ENCODE measurements at regions not wholly inside any gene's neighbourhood (a gene's known extent, or its start where the extent isn't known, plus 50 kb on each side); places are given as distances from the start of the nearest gene placed in this dataset.
A peak's percentile ranks its signal among the peaks of the same experiment; 100 is the strongest.
"Not testable (repeated sequence)": the region's sequence is repeated elsewhere in the genome, so short reads cannot be mapped to it uniquely, and the experiment has no call there.

DNA sequence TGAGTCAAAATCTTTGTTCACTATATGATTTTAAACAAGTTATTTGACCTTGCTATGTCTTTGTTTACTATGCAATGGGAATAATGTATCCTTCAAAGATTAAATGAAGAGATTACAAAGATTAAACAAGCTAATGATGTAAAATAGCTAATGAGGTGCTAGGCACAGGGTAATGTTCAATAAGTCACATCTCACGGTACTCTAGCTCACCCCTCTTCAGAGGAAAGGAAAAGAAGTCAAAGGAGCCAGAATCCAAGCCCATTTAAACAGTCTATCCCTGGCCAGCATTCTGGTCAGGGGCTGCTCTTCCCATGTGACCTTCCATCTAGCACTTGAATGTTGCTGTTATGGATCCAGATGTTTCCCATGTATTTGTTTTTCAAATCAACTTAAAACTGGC lies 412.4 kb upstream of the CAMK1G start:
- intact Hi-C loops (cut with DNase I, micrococcal nuclease) = no loop called here
- DNase-seq (no peak), ATAC-seq (no peak)

DNA sequence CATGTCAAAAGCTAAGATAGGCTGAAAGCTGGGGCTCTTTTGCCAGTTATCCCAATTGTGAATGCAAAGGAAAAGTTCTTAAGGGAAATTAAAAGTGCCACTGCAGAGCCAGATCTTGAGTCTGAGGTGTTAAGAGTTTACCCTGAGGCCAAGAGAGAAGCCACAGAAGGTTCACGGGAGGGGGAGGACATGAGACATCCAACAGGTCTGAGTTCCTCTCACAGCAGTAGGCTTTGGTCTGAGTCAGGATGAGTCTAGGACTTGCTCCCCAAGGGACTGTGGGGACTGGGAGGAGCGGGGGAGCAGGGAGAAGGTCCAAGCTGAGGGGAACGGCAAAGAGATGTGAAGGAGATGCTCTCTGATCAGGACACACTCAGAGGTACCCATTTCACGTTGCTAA lies 411.2 kb upstream of the CAMK1G start:
- DNase-seq (no peak), ATAC-seq (no peak)
- intact Hi-C loops (cut with DNase I, micrococcal nuclease) = no loop called here

DNA sequence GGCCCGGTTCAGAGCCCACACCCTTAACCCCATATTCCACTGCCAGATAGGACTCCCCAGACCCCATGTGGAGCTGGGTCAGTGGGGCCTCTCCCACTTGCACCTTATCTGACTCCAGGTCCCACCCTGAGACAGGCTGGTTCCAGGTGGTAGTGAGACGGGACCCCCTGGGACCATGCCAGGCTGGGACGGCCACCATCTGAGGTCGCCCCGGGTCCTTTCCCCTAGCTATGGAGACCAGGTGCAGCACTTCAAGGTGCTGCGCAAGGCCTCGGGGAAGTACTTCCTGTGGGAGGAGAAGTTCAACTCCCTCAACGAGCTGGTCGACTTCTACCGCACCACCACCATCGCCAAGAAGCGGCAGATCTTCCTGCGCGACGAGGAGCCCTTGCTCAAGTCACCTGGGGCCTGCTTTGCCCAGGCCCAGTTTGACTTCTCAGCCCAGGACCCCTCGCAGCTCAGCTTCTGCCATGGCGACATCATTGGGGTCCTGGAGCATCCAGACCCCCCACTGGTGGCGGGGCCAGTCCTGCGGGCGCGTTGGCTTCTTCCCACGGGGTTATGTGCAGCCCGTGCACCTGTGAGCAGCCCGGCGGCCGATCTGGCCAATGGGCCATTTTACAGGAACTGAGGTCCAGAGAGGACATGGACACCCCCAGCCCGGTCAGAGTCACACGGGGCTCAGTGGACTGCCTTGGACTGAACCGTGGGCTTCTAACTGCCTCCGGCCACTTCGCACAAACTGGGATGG lies 410.5 kb upstream of the CAMK1G start:
- intact Hi-C loops (cut with DNase I, micrococcal nuclease); ATAC-seq: not testable (repeated sequence)

DNA sequence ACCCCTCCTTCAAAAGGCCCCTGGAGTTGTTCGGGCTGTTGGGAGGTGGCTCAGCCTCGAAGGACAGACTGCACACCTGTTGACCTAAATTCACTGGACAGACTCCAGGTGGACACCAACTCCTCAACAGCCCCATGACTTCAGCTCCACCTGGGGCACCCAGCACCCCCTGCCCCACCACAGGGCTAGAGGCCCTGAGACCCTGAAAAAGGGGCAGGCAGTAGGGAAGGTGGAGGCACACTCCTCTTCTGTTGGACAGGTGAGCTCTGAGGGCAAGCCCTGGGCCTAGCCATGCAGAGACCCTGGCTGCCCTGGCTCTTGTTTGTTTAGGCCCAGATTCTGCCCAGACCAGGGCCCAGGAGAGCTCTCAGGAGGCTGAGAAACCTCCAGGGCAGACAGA lies 409.7 kb upstream of the CAMK1G start:
- intact Hi-C loops (cut with DNase I, micrococcal nuclease); DNase-seq; ATAC-seq: not testable (repeated sequence)

More for the DNA sequence above, 410.5 kb upstream of the CAMK1G start:
- DNase-seq = not testable (repeated sequence)

DNA sequence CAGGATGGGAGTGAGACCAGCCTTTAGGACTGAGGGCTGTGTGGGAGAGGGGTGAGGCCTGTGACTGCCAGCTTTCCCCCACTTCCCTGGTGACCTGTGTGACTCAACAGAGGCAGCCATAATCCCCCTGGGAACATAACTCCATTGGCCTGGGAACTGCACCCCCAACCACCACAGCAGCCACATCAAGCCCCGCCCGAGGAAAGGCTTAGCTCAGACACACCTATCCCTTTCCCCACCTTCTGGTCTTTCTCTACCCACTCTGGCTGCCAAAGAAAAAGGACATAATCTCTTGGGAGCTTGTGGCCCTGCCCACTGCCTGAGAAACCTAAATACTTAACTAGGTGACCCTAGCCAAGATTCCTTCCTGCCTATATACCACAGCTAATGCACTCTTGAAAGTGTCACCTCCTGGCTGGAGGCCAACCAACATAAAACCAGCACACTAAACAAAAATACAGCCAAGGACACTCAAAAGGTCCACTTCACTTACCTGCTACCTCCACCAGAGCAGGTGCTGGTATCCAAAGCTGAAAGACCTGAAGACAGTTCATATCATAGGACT lies 406.6 kb upstream of the CAMK1G start:
- intact Hi-C loops (cut with DNase I, micrococcal nuclease) = no loop called here
- ATAC-seq (no peak), DNase-seq (no peak)

DNA sequence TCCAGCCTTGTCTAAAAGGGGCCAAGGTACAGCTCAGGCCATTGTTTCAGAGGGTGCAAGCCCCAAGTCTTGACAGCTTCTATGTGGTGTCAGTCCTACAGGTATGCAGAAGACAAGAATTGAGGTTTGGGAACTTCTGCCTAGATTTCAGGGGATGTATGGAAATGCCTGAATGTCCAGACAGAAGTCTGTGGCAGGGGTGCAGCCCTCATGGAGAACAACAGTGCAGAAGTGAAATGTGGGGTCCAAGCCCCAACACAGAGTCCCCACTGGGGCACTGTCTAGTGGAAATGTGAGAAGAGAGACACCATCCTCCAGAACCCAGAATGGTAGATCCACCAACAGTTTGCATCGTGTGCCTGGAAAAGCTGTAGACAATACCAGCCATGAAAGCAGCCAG lies 400.3 kb upstream of the CAMK1G start:
- DNase-seq (no peak), ATAC-seq (no peak)
- intact Hi-C loops (cut with DNase I, micrococcal nuclease) = no loop called here

DNA sequence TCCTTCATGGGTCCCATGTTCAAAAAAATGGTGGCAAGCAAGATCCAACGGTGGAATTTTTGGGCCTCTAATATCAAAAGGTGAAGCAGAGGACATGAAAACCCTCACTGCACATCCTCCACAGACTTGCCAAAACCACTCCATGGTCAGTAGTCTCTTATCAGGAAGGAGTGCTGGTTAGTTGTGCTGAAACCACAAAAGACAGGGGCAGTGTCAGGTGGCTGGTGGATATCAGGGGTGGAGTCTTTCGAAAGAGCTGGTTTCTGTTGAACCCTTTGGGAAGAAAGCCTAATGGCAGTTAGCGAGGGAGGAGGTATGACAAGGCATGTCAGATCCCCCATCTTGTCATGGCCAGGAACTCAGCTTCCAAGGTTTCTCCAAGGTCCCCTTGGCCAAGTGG lies 395.9 kb upstream of the CAMK1G start:
- ATAC-seq (no peak), DNase-seq (no peak)
- intact Hi-C loops (cut with DNase I, micrococcal nuclease) = no loop called here

DNA sequence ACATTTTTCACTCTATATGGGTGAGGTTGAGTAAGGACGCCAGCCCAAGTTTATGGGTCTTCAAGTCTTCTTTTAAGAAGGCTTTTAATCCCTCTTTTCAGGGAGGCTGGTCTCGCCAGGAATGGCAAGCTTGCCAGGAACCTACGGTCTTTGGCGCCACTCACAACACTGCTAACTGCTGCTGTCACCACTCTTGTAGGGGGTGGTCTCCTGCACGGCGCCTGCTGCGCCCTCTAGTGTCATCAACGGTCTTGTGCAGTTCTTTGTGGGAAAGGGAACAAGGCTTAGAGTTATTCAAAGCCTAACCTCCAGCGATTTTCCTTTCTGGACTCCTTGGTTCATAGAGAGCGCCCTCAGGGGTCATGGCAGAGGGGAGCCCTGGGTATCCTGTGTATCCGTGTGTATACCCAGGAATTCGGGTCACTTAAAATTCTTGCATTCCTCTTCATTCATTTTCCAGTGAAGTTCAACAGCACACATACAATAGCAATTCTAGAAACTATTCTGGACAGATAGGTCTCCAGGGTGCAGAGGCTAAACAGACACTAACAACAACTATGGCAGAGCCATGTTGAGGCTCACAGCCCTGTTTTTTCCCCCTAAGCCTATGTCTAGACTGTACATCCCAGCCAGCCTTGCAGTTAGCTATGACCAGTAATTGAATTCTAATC lies 392.8 kb upstream of the CAMK1G start:
- intact Hi-C loops (cut with DNase I, micrococcal nuclease) = no loop called here
- ATAC-seq (peak; percentile 39), DNase-seq (peak in 1 of 2 donors; percentile 25)

DNA sequence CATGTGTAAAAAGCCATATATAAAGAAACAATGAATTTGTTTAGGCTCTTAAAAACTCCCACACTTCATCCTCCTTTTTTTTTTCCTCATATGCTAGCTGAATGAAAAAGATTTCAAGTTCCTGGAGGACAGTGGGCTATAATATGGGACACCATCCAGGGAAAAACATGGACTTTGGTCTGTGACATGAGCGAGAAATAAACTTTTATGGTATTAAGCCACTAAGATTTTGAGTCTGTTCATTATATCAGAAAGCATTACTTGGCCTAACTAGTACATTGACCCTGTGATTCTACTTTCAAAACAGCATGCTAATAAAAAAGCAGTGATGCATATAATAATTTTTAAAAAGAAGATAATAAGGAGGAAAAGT lies 392.3 kb upstream of the CAMK1G start:
- DNase-seq = no peak

DNA sequence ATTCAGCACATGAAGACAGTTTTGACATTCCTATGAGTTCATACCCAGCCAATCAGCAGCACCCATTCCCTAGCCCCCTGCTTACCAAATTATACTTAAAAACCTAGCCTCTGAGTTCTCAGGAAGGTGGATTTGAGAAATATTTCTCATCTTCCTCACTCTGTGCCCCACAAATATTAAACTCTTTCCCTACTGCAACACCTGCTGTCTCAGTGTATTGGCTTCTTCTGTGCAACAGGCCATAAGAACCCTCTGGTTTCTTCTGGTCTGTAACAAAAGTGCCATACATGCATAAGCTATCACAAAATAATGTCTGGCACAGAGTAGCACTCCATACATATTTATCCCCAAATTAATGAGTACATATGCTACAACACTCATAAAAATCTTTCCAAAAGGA lies 387.4 kb upstream of the CAMK1G start:
- DNase-seq = no peak
- intact Hi-C loops (cut with DNase I, micrococcal nuclease) = no loop called here
- no peak for ATAC-seq

More for the DNA sequence above, 392.3 kb upstream of the CAMK1G start:
- intact Hi-C loops (cut with DNase I, micrococcal nuclease) = no loop called here
- ATAC-seq = peak; percentile 97

DNA sequence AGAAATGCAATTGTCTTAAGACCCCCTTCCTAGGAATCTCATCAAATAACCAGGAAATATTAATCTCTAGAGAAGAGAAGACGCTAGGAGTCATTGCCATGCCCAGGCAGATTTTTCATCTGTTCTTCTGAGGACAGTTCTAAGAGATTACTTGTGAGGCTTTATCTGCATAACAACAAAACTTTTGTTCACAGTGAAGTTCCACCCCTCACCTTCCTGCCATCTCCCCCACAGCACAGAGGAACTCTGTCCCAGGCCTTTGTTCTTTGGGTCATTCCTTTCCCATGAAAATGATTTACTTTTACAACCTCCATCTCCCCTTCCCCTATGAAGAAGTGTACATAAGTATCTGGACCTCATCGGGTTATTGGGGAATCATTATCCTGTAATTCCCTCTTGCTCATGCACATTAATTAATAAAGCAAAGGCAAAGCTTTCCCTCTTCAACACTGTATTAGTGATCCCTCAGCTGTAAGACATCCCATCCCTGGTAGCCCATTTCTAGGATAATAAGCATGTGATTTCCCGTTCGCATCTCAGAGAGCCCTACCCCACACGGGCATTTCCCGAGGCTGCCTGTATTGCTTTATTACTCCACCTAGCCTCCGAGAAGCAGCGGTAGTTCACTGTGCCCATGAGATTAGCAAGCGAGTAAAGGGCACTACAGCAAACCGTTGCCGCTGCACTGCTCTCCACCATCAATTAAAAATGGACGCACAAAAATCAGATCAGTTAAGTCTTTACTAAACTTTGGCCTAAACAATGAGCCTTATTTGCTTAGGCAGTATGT lies 384.4 kb upstream of the CAMK1G start:
- intact Hi-C loops (cut with DNase I, micrococcal nuclease) = no loop called here
- ATAC-seq (peak; percentile 94), DNase-seq (peak in 1 of 2 donors; percentile 29)

DNA sequence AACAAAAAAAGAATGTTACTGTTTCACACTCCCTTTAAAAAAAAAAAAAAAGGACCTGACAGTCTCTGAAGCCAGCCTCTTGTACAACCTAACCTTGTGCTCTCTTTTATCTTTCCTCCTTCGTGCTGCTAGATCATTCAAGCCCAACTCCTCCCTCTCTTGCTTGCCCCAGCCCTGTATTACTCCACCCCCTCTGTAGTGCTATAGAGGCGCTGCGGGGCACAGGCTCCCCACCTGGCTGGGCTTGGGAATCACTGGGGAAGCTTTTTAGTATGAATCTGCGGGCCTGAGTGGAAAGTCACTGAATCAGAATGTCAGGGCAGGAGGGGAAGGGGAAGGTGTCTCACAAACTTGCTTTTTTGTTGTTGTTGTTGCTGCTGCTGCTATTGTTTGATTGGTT lies 383.7 kb upstream of the CAMK1G start:
- intact Hi-C loops (cut with DNase I, micrococcal nuclease) = loop anchor here in 1 of 2 donors (5.0 kb wide), 1 partner anchor 152 kb away; no protein-coding TSS in a partner anchor
- peak; percentile 86 for ATAC-seq
- no peak for DNase-seq

DNA sequence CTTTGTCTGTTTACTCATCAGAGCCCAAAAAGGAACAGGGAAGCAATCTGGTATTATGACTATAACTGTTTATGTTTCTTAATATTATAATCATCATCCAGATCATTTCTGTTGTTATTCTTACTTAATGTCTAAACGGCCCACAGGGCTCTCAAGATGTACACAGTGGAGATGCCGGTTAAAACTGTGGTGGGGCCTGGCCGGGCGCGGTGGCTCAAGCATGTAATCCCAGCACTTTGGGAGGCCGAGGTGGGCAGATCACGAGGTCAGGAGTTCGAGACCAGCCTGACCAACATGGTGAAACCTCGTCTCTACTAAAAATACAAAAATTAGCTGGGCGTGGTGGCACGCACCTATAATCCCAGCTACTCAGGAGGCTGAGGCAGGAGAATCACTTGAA lies 381.2 kb upstream of the CAMK1G start:
- DNase-seq, ATAC-seq: not testable (repeated sequence)
- intact Hi-C loops (cut with DNase I, micrococcal nuclease) = loop anchor here in 1 of 2 donors (5.0 kb wide), 1 partner anchor 150 kb away; no protein-coding TSS in a partner anchor

DNA sequence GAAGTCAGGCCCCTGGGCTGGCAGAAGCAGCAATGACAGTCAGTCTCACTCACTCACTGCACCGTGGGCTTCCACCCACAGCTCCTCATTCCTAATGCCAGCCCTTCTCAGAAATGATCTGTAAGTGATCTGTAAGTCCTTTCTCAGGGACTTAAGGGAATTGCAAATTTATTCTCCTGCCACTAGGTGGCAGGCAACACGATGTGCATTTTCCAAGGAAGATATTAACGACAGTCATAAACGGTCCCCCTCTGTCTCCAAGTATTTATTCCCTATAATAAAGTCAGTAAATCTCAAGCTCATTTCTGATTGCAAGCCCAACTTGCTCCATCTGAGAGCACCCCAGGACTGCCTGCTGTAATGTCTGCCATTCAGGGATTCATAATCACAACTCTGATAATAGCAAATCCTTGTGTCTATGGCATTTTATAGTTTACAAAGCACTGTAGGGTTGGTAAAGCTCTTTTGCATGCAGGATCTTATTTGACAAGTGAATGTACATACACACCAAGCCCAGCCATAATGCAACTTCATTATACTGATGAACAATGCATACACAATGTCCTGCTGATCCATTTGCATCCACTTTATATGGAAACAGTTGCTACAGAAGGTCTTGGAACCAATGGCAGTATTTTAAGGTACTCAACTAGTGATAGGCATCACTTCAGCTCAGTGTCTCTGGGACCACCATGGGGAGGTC lies 380.5 kb upstream of the CAMK1G start:
- no peak for ATAC-seq
- DNase-seq = no peak
- intact Hi-C loops (cut with DNase I, micrococcal nuclease) = loop anchor here in 1 of 2 donors (5.0 kb wide), 1 partner anchor 149 kb away; no protein-coding TSS in a partner anchor

DNA sequence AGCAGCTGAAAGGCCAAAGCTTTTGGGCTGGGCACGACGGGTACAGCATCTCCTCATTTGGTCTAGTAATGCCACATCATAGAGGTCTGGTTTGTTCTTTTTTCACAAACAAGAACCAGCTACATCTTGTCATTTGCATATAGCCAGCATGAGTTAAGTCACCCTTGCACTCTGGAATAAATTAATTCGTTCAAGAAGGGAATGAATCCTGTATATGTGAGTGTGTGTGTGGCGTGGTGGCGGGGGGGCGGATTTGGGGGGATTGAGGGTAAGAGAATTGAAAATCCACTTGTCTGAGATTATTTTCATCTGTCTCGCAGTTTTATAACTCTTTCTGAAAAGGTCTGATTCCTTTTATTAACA lies 380.0 kb upstream of the CAMK1G start:
- DNase-seq (no peak), ATAC-seq (no peak)
- intact Hi-C loops (cut with DNase I, micrococcal nuclease) = loop anchor here in 1 of 2 donors (5.0 kb wide), 1 partner anchor 149 kb away; no protein-coding TSS in a partner anchor

DNA sequence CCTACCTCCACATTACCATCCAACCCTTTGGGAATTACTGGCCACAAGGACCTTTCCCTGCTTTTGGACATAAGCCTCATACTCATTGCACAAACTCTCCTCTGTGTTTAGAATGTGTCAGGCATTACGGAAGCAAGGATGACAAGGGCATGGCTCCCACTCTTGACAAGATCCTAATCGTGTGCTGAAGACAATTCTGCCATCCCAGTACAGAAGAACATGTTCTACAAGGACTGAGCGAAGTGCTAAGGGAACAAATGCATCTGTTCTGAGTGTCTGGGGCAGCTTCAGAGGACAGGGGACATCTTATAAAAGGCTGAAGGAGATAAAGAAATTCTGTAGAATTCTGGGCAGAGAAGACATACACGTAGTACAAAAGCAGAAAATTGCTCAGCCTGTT lies 378.5 kb upstream of the CAMK1G start:
- no peak for ATAC-seq
- no peak for DNase-seq
- intact Hi-C loops (cut with DNase I, micrococcal nuclease) = no loop called here

DNA sequence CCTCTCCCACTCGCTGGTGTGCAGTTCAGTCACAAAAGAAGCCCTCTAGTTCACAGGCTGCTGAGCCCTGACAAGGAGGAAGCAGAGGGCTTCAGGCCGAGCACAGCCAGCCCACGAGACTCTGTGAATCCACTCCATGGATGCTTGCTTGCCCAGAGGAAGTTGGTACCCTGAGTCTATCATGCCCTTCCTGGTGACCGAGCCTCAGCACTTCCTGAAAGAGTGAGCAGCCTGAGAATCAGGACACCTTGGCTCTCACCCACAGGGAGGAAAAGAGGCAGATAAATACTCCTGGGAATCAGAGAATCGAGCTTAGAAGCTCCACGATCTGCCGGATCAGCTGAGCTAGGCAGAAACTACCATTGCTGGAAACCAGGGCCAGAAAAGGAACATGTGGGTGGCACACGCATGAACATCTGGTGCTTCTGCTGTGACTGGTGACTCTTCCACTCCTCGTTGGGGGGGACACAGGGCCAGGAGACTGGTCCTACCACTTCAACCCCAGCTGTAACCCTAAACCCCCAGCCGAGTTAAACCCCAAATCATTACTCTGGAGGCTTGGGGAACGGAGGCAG lies 376.3 kb upstream of the CAMK1G start:
- no peak for DNase-seq
- ATAC-seq = no peak
- intact Hi-C loops (cut with DNase I, micrococcal nuclease) = no loop called here

DNA sequence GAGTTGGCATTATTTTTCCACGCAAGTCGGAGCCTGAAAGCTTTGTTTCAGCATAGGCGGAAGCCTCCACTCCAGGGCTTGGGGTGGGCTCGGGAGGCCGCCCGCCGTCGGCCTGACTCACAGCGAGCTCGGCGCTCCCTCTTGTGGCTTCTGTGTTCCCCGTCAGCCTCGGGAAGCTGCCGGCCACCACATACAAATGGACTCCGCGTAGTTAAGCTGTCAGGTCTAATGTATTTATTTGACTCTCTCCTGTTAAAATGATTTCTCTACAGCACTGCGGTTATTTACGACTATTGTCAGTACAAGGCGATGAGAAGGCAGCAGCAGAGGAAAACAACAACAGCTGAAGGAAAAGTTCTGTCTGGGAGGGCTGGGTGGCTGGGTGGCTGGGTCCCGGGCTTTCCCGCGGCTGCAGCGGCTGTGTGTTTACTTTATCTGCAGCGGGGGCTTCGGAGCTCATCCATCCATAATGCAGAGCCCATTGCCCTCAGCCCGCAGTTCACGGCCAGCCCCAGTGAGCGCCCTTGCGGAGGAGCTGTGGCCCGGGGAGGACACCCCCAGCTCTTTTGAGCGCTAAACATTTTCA lies 375.7 kb upstream of the CAMK1G start:
- ATAC-seq = peak; percentile 79

More for the DNA sequence above, 375.7 kb upstream of the CAMK1G start:
- intact Hi-C loops (cut with DNase I, micrococcal nuclease) = no loop called here
- peak in 1 of 2 donors; percentile 65 for DNase-seq

All from left colon (tissue), 2 donors.